Sigmoid colon (tissue), 6 donors: ENCODE measurements at regions not wholly inside any gene's neighbourhood (a gene's known extent, or its start where the extent isn't known, plus 50 kb on each side); places are given as distances from the start of the nearest gene placed in this dataset.

Source experiments
- DNase-seq: peaks from one replicate; pipeline ENCODE4 v3.0.0-alpha.2; 2019
- H3K27ac ChIP-seq, 4 donors: fragments of 200-600 bp; sonication (generic); one replicate each; pipeline ENCODE4 v1.5.1; 2016 to 2019; ENCODE audit warnings: mild to moderate bottlenecking in 1 of 4
- H3K27me3 ChIP-seq, 3 donors: fragments of 200-600 bp; sonication (generic); one replicate each; pipeline ENCODE4 v1.5.1; 2019; ENCODE audit warnings: mild to moderate bottlenecking in 1 of 3
- H3K36me3 ChIP-seq, 4 donors: fragments of 200-600 bp; sonication (generic); one replicate each; pipeline ENCODE4 v1.5.1; 2016 to 2019
- H3K4me1 ChIP-seq, 4 donors: fragments of 200-600 bp; sonication (generic); one replicate each; pipeline ENCODE4 v1.5.1; 2017 to 2019
- H3K4me3 ChIP-seq, 4 donors: fragments of 200-600 bp; sonication (generic); one replicate each; pipeline ENCODE4 v1.5.1; 2017 to 2019; ENCODE audit warnings: mild to moderate bottlenecking in 2 of 4, moderate library complexity in 1 of 4
- H3K9me3 ChIP-seq, 4 donors: fragments of 200-600 bp in 3 of 4; sonication (generic) in 3 of 4; one replicate each; pipeline versions ENCODE4 v1.5.1 to v1.6.1; 2013 to 2019
- EP300 ChIP-seq, 4 donors: sonication (generic); formaldehyde crosslinking; IDR thresholded peaks; one replicate each; pipeline ENCODE4 v1.6.1; 2017; ENCODE audit warnings: antibody characterized with exemption in 4 of 4
- POLR2A ChIP-seq, 2 donors: fragments of 450-650 bp; IDR thresholded peaks; one replicate each; pipeline ENCODE4 v1.6.1; 2016; ENCODE audit warnings: antibody characterized with exemption in 2 of 2, mild to moderate bottlenecking in 2 of 2, moderate library complexity in 2 of 2
- POLR2AphosphoS5 ChIP-seq, 4 donors: sonication (generic); formaldehyde crosslinking; IDR thresholded peaks; one replicate each; pipeline ENCODE4 v1.6.1; 2017; ENCODE audit warnings: antibody characterized with exemption in 4 of 4
- WGBS, 2 donors: extraction: QIAGEN DNeasy Blood & Tissue Kit; methylation state at CpG; one replicate each; pipeline ENCODE4 v1.1.7; 2013; 5-methylcytosine and 5-hydroxymethylcytosine counted together
- intact Hi-C: fragments of 100-400 bp; cut with DNase I; formaldehyde crosslinking; loops from one replicate; pipeline ENCODE4 v1.15.1; 2023
- TF ChIP-seq, protein P1 (sequence below), 4 experiments: fragments of 450-650 bp in 3 of 4; fragments of 200-600 bp in 1 of 4; IDR thresholded peaks; one replicate each; pipeline ENCODE4 v1.5.1; 2016 to 2019; ENCODE audit warnings: antibody characterized with exemption in 4 of 4, mild to moderate bottlenecking in 3 of 4, moderate library complexity in 2 of 4
- donor health status: healthy with polysubstance abuse.
- donor health status: healthy.

GRCh38 chr7:11221984-11222383, 248.3 kb downstream of the PHF14 start:
- intact Hi-C loops, result no loop called here
- H3K27ac ChIP-seq, result no peak overlapping the region
- 62% methylated on average over 6 of the region's 6 CpGs for WGBS, 2 donors

DNA sequence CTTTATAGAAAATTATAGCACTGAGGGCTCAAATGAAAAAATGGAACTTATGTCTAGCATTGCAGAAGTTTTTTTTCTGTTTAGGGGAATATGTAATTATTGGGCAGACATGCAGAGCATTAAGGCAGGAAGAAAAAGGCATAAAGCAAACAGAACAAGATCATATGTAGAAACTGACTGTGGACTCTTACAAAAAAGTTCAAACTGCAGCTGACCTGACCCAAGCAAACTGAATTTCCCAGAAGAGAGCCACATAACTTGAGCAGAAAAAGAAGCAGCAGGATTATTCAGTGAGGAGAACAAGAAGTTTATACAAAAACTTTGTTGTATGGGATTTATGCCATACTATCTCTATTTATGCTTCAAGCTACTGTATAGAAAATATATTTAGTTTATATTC, 250.9 kb downstream of the PHF14 start:
- intact Hi-C loops, result no loop called here

More at GRCh38 chr7:11221984-11222383, 248.3 kb downstream of the PHF14 start:
- Histone ChIP-seq H3K27me3 (no peaks in the 10 kb centered on the region), H3K4me3 (no peak overlapping the region), H3K36me3 (no peaks in the 10 kb centered on the region), H3K4me1 (no peaks in the 10 kb centered on the region), H3K9me3 (no peaks in the 10 kb centered on the region)
- TF ChIP-seq EP300 (IDR thresholded peaks at IDR 0.05) (no peak), POLR2A (IDR thresholded peaks at IDR 0.05) (no peak), POLR2AphosphoS5 (IDR thresholded peaks at IDR 0.05) (no peak)
- TF ChIP-seq, protein P1, sequence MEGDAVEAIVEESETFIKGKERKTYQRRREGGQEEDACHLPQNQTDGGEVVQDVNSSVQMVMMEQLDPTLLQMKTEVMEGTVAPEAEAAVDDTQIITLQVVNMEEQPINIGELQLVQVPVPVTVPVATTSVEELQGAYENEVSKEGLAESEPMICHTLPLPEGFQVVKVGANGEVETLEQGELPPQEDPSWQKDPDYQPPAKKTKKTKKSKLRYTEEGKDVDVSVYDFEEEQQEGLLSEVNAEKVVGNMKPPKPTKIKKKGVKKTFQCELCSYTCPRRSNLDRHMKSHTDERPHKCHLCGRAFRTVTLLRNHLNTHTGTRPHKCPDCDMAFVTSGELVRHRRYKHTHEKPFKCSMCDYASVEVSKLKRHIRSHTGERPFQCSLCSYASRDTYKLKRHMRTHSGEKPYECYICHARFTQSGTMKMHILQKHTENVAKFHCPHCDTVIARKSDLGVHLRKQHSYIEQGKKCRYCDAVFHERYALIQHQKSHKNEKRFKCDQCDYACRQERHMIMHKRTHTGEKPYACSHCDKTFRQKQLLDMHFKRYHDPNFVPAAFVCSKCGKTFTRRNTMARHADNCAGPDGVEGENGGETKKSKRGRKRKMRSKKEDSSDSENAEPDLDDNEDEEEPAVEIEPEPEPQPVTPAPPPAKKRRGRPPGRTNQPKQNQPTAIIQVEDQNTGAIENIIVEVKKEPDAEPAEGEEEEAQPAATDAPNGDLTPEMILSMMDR (IDR thresholded peaks at IDR 0.05), result no peak
- DNase-seq, result no peak

GRCh38 chr7:11228515-11228914, 254.8 kb downstream of the PHF14 start:
- TF ChIP-seq EP300 (IDR thresholded peaks at IDR 0.05), result no peak
- TF ChIP-seq POLR2AphosphoS5 (IDR thresholded peaks at IDR 0.05), result peak in 1 of 4 donors; percentile 22
- no peak overlapping the region for H3K4me3 ChIP-seq
- H3K4me1 ChIP-seq, result peaks cover 0 to 7% (median 3%) of the 10 kb centered on the region in 4 donors
- 22 to 50% methylated on average over 2 of the region's 2 CpGs for WGBS, 2 donors
- DNase-seq, result peak; percentile 85
- H3K27me3 ChIP-seq, result no peaks in the 10 kb centered on the region
- no peaks in the 10 kb centered on the region for H3K36me3 ChIP-seq
- peak overlapping the region in 1 of 4 donors; percentile 18 for H3K27ac ChIP-seq
- H3K9me3 ChIP-seq, result no peaks in the 10 kb centered on the region
- intact Hi-C loops, result no loop called here

More for the DNA sequence above, 250.9 kb downstream of the PHF14 start:
- Histone ChIP-seq H3K4me3 (no peak overlapping the region), H3K9me3 (no peaks in the 10 kb centered on the region), H3K27me3 (no peaks in the 10 kb centered on the region), H3K4me1 (peaks cover 0 to 7% (median 3%) of the 10 kb centered on the region in 4 donors), H3K27ac (no peak overlapping the region), H3K36me3 (no peaks in the 10 kb centered on the region)
- no peak for DNase-seq
- TF ChIP-seq POLR2A (IDR thresholded peaks at IDR 0.05) (no peak), POLR2AphosphoS5 (IDR thresholded peaks at IDR 0.05) (no peak), EP300 (IDR thresholded peaks at IDR 0.05) (no peak)
- TF ChIP-seq, protein P1 (IDR thresholded peaks at IDR 0.05), result no peak

DNA sequence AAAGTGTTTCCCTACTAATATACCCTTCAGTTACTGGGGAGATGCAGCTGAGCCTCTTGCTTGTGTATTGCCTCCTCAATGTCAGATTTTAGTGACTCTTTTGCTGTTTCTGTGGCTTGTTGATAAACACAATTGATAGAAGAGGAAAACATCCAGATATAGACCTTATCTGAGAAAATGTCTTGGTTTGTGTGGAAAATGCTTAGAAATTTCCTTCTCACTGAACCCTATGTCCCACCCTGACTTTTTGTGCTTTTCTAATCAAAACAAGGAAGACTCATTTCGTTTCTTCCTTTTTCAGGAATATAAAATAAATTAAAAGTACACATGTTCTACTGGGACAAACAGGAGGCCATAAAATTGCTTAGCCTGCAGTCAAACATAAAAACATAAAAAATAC, 257.5 kb downstream of the PHF14 start:
- intact Hi-C loops, result no loop called here
- no peak for DNase-seq
- WGBS, 2 donors, result 18 to 41% methylated on average over 1 of the region's 1 CpG
- Histone ChIP-seq H3K36me3 (no peaks in the 10 kb centered on the region), H3K27ac (no peak overlapping the region), H3K27me3 (no peaks in the 10 kb centered on the region), H3K4me3 (no peak overlapping the region), H3K9me3 (no peaks in the 10 kb centered on the region), H3K4me1 (peaks cover 0 to 7% (median 3%) of the 10 kb centered on the region in 4 donors)
- TF ChIP-seq EP300 (IDR thresholded peaks at IDR 0.05) (no peak), POLR2A (IDR thresholded peaks at IDR 0.05) (no peak), POLR2AphosphoS5 (IDR thresholded peaks at IDR 0.05) (no peak)
- TF ChIP-seq, protein P1 (IDR thresholded peaks at IDR 0.05), result no peak

DNA sequence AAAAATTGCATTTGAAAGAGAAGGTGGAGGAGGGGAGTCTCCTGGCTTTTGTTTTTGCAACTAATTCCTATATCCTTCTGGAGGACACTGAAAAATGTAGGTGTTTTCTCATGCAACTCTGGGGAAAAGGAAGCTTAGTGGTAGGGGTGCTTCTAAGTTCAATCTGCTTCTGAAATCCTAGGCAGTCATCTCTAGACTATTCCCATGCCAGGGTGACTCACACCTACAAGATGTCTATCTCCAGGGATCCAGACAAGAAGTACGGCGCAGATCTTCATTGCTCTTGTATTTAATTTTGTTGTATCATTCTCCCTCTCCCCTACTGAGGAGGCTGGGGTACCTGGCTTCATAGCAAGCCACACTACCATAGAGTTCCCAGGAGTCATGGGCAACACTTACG, 258.8 kb downstream of the PHF14 start:
- H3K27ac ChIP-seq, result no peak overlapping the region
- no peak for DNase-seq
- H3K4me3 ChIP-seq, result no peak overlapping the region
- no peak for TF ChIP-seq POLR2AphosphoS5 (IDR thresholded peaks at IDR 0.05)
- no peak for TF ChIP-seq EP300 (IDR thresholded peaks at IDR 0.05)
- no peak for TF ChIP-seq POLR2A (IDR thresholded peaks at IDR 0.05)
- TF ChIP-seq, protein P1 (IDR thresholded peaks at IDR 0.05), result no peak
- WGBS, 2 donors, result 78 to 95% methylated on average over 3 of the region's 3 CpGs
- no peaks in the 10 kb centered on the region for H3K36me3 ChIP-seq
- intact Hi-C loops, result no loop called here
- no peaks in the 10 kb centered on the region for H3K27me3 ChIP-seq
- no peaks in the 10 kb centered on the region for H3K9me3 ChIP-seq
- peaks cover 0 to 14% (median 3%) of the 10 kb centered on the region in 4 donors for H3K4me1 ChIP-seq
